GM19025 (cell line): ENCODE measurements at regions not wholly inside any gene's neighbourhood (a gene's known extent, or its start where the extent isn't known, plus 50 kb on each side); places are given as distances from the start of the nearest gene placed in this dataset.
"Not testable (repeated sequence)": the region's sequence is repeated elsewhere in the genome, so short reads cannot be mapped to it uniquely, and the experiment has no call there.

ENCODE experiments used
- ATAC-seq: cut with Tn5 transposase; IDR thresholded peaks from one replicate; pipeline ENCODE4 v1.9.1; 2021; ENCODE audit warnings: mild to moderate bottlenecking, low read depth, moderate library complexity; ENCODE audit not compliant: unreplicated experiment

- no peak for ATAC-seq
Observed at GRCh38 chr21:41573902-41574690, 66.1 kb upstream of the TMPRSS2 start.

- no peak for ATAC-seq
Observed at GRCh38 chr21:41571938-41572510, 64.1 kb upstream of the TMPRSS2 start.

GRCh38 chr21:41570791-41571355 is 62.9 kb upstream of the TMPRSS2 start:
- peak; percentile 76 for ATAC-seq

- no peak for ATAC-seq
Observed at GRCh38 chr21:41568606-41569385, 60.8 kb upstream of the TMPRSS2 start.

- ATAC-seq, result no peak
Observed at GRCh38 chr21:41567901-41568510, 60.0 kb upstream of the TMPRSS2 start.

- ATAC-seq, result not testable (repeated sequence)
Observed at GRCh38 chr21:41567237-41567636, 59.3 kb upstream of the TMPRSS2 start.

GRCh38 chr21:41566500-41567014 is 58.6 kb upstream of the TMPRSS2 start:
- ATAC-seq, result no peak

- no peak for ATAC-seq
Observed at GRCh38 chr21:41565550-41565949, 57.6 kb upstream of the TMPRSS2 start.

- no peak for ATAC-seq
Observed at GRCh38 chr21:41564871-41565274, 56.9 kb upstream of the TMPRSS2 start.

GRCh38 chr21:41562101-41563000 is 54.4 kb upstream of the TMPRSS2 start:
- no peak for ATAC-seq

- ATAC-seq, result no peak
Observed at GRCh38 chr21:41561701-41562100, 53.7 kb upstream of the TMPRSS2 start.

GRCh38 chr21:41560661-41561158 is 52.8 kb upstream of the TMPRSS2 start:
- ATAC-seq, result no peak

- no peak for ATAC-seq
Observed at GRCh38 chr21:41559658-41560631, 52.0 kb upstream of the TMPRSS2 start.

GRCh38 chr21:41558842-41559241 is 50.9 kb upstream of the TMPRSS2 start:
- no peak for ATAC-seq

- no peak for ATAC-seq
Observed at GRCh38 chr21:41557884-41558283, 49.9 kb upstream of the TMPRSS2 start.
